CD4-positive, alpha-beta T cell (primary cell): ENCODE measurements at regions not wholly inside any gene's neighbourhood (a gene's known extent, or its start where the extent isn't known, plus 50 kb on each side); places are given as distances from the start of the nearest gene placed in this dataset.

Source experiments
- ATAC-seq: fragments of 200-7000 bp; cut with Tn5 transposase; one replicate; pipeline ENCODE4 v1.10.0; 2022; ENCODE audit warnings: mild to moderate bottlenecking; ENCODE audit not compliant: poor library complexity
- CTCF ChIA-PET: fragments of 350-600 bp; sonication (Branson Sonifier 250); formaldehyde crosslinking; loops from one replicate; lab custom pipeline; 2021; ENCODE audit warnings: antibody characterized with exemption, inconsistent platforms; lab: Charles Lee
- POLR2A ChIA-PET: fragments of 350-600 bp; sonication (Branson Sonifier 250); formaldehyde crosslinking; loops from one replicate; lab custom pipeline; 2021; ENCODE audit warnings: antibody characterized with exemption, inconsistent platforms; lab: Charles Lee
- DNase-seq, 14 experiments: peaks; one replicate each; pipeline ENCODE4 v3.0.0-alpha.2; 2013 to 2020; ENCODE audit warnings: mixed read lengths in 2 of 14
- H3K27ac ChIP-seq, 2 donors: one replicate each; pipeline versions ENCODE4 v1.5.1 to v1.7.0; 2013; ENCODE audit warnings: low read length in 2 of 2, low read depth in 1 of 2, mild to moderate bottlenecking in 1 of 2
- H3K27me3 ChIP-seq, 2 experiments: 1 replicate in 1 of 2; 2 replicates in 1 of 2; pipeline versions ENCODE4 v1.6.1 to v1.7.0; 2013; ENCODE audit warnings: low read length in 2 of 2, control low read depth in 1 of 2, mild to moderate bottlenecking in 1 of 2, moderate library complexity in 1 of 2; ENCODE audit not compliant: insufficient read depth in 2 of 2, control insufficient read depth in 1 of 2
- H3K36me3 ChIP-seq: one replicate; pipeline ENCODE4 v1.6.1; 2013; ENCODE audit warnings: low read length, control low read depth; ENCODE audit not compliant: insufficient read depth
- H3K4me1 ChIP-seq: one replicate; pipeline ENCODE4 v1.6.1; 2013; ENCODE audit warnings: low read length, control low read depth; ENCODE audit not compliant: insufficient read depth
- H3K4me3 ChIP-seq: one replicate; pipeline ENCODE4 v1.5.1; 2013; ENCODE audit warnings: mild to moderate bottlenecking, low read length, moderate library complexity
- H3K9me3 ChIP-seq, 2 experiments: 1 replicate in 1 of 2; 2 replicates in 1 of 2; pipeline versions ENCODE4 v1.6.1 to v1.7.0; 2013; ENCODE audit warnings: low read length in 2 of 2, mild to moderate bottlenecking in 2 of 2, control low read depth in 1 of 2, moderate library complexity in 1 of 2; ENCODE audit not compliant: control insufficient read depth in 1 of 2, insufficient read depth in 1 of 2
- H3K27ac Mint-ChIP-seq: one replicate; pipeline ENCODE4 v1.8.0; 2020; ENCODE audit warnings: mixed read lengths
- H3K27me3 Mint-ChIP-seq: one replicate; pipeline ENCODE4 v1.8.0; 2021; ENCODE audit warnings: mixed read lengths
- H3K36me3 Mint-ChIP-seq: one replicate; pipeline ENCODE4 v1.8.0; 2021; ENCODE audit warnings: low read depth, mixed read lengths
- H3K4me1 Mint-ChIP-seq: one replicate; pipeline ENCODE4 v1.8.0; 2021; ENCODE audit warnings: low read depth, mixed read lengths
- H3K4me3 Mint-ChIP-seq: one replicate; pipeline ENCODE4 v1.8.0; 2020; ENCODE audit warnings: mild to moderate bottlenecking, mixed read lengths
- H3K9me3 Mint-ChIP-seq: one replicate; pipeline ENCODE4 v1.8.0; 2020; ENCODE audit warnings: mixed read lengths
- intact Hi-C, 2 experiments: fragments of 100-400 bp; cut with DNase I in 1 of 2; cut with micrococcal nuclease in 1 of 2; formaldehyde crosslinking; loops; one replicate each; pipeline versions ENCODE4 v1.15.1 to v1.9.0; 2023 to 2025; cut with DNase I, micrococcal nuclease
- TF ChIP-seq, protein P1 (sequence below): fragments of 200-600 bp; IDR thresholded peaks from one replicate; pipeline ENCODE4 v1.8.0; 2022; ENCODE audit warnings: antibody characterized with exemption, mild to moderate bottlenecking

GRCh38 chr18:72207280-72207679 is 336.9 kb downstream of the CBLN2 start:
- H3K4me1 ChIP-seq: no peaks in the 10 kb centered on the region
- no peak overlapping the region for H3K4me3 ChIP-seq
- H3K9me3 ChIP-seq: peaks cover 0 to 11% of the 10 kb centered on the region in 2 experiments
- Mint-ChIP-seq H3K4me1 (no peaks in the 10 kb centered on the region), H3K4me3 (no peak overlapping the region), H3K9me3 (peaks cover 4% of the 10 kb centered on the region), H3K27me3 (no peaks in the 10 kb centered on the region), H3K36me3 (no peaks in the 10 kb centered on the region), H3K27ac (no peak overlapping the region)
- TF ChIP-seq, protein P1, sequence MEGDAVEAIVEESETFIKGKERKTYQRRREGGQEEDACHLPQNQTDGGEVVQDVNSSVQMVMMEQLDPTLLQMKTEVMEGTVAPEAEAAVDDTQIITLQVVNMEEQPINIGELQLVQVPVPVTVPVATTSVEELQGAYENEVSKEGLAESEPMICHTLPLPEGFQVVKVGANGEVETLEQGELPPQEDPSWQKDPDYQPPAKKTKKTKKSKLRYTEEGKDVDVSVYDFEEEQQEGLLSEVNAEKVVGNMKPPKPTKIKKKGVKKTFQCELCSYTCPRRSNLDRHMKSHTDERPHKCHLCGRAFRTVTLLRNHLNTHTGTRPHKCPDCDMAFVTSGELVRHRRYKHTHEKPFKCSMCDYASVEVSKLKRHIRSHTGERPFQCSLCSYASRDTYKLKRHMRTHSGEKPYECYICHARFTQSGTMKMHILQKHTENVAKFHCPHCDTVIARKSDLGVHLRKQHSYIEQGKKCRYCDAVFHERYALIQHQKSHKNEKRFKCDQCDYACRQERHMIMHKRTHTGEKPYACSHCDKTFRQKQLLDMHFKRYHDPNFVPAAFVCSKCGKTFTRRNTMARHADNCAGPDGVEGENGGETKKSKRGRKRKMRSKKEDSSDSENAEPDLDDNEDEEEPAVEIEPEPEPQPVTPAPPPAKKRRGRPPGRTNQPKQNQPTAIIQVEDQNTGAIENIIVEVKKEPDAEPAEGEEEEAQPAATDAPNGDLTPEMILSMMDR: no peak
- no peak for DNase-seq
- no peaks in the 10 kb centered on the region for H3K27me3 ChIP-seq
- H3K36me3 ChIP-seq: no peaks in the 10 kb centered on the region
- intact Hi-C loops: no loop called here
- no peak for ATAC-seq
- no peak overlapping the region for H3K27ac ChIP-seq
- ChIA-PET CTCF (no interaction called here), POLR2A (no interaction called here)

GRCh38 chr18:72206814-72207213 is 337.3 kb downstream of the CBLN2 start:
- H3K36me3 ChIP-seq: no peaks in the 10 kb centered on the region
- POLR2A ChIA-PET: no interaction called here
- DNase-seq (no peak), ATAC-seq (no peak)
- H3K4me3 Mint-ChIP-seq: no peak overlapping the region
- H3K27ac Mint-ChIP-seq: no peak overlapping the region
- H3K27ac ChIP-seq: no peak overlapping the region
- no peaks in the 10 kb centered on the region for H3K4me1 ChIP-seq
- CTCF ChIA-PET: no interaction called here
- peaks cover 0 to 11% of the 10 kb centered on the region in 2 experiments for H3K9me3 ChIP-seq
- H3K9me3 Mint-ChIP-seq: peaks cover 4% of the 10 kb centered on the region
- no peaks in the 10 kb centered on the region for H3K36me3 Mint-ChIP-seq
- no peaks in the 10 kb centered on the region for H3K27me3 ChIP-seq
- no peaks in the 10 kb centered on the region for H3K27me3 Mint-ChIP-seq
- intact Hi-C loops: no loop called here
- no peaks in the 10 kb centered on the region for H3K4me1 Mint-ChIP-seq
- TF ChIP-seq, protein P1: no peak
- no peak overlapping the region for H3K4me3 ChIP-seq

DNA sequence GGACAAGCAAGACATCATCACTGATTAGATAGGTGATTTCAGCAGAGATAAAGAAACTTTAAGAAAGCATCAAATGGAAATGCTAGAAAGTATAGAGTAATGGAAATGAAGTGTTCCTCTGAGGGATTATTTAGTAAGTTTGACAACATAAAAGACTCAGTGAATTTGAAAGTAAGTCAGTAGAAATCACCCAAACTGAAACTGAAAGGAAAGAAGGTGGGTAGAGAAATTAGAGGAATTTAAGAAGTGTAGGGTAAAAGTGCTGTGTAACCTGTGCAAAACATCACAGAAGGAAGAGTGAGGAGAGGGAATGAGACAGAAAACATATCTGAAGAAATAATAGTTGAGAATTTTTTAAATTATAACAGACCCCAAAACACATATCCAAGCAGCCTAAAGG is 343.1 kb downstream of the CBLN2 start:
- no peaks in the 10 kb centered on the region for H3K27me3 ChIP-seq
- DNase-seq (no peak), ATAC-seq (no peak)
- no peak overlapping the region for H3K27ac ChIP-seq
- H3K9me3 ChIP-seq: no peaks in the 10 kb centered on the region
- POLR2A ChIA-PET: no interaction called here
- no peaks in the 10 kb centered on the region for H3K27me3 Mint-ChIP-seq
- H3K27ac Mint-ChIP-seq: no peak overlapping the region
- H3K4me1 Mint-ChIP-seq: no peaks in the 10 kb centered on the region
- no peaks in the 10 kb centered on the region for H3K36me3 Mint-ChIP-seq
- H3K4me1 ChIP-seq: no peaks in the 10 kb centered on the region
- intact Hi-C loops: no loop called here
- CTCF ChIA-PET: no interaction called here
- no peaks in the 10 kb centered on the region for H3K9me3 Mint-ChIP-seq
- H3K4me3 Mint-ChIP-seq: no peak overlapping the region
- no peaks in the 10 kb centered on the region for H3K36me3 ChIP-seq
- TF ChIP-seq, protein P1: no peak
- no peak overlapping the region for H3K4me3 ChIP-seq
